DMS79 (cell line): ENCODE measurements at regions not wholly inside any gene's neighbourhood (a gene's known extent, or its start where the extent isn't known, plus 50 kb on each side); places are given as distances from the start of the nearest gene placed in this dataset.
A peak's percentile ranks its signal among the peaks of the same experiment; 100 is the strongest.

Experiments
- DNase-seq: peaks from one replicate; lab custom pipeline; 2025; lab: John Stamatoyannopoulos, UW

DNA sequence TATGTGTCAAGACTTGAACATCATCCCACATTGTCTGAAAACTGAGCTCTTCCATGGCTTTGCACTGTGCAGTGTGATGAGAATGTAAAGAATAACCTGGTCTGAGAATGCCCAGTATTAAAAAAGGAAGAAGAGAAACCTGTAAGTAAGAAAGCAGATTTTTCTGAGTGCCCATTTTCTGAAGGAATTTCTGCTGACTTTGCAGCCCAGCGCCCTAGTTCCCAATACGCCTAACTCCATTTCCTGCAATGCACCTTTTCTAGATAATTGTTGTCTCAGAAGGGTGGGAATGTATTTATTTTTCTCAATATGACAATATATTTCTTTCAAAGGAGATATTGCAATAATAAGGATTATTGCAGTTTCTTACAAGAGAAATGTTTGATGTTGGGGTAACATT is 231.5 kb downstream of the HAO1 start:
- DNase-seq: no peak

DNA sequence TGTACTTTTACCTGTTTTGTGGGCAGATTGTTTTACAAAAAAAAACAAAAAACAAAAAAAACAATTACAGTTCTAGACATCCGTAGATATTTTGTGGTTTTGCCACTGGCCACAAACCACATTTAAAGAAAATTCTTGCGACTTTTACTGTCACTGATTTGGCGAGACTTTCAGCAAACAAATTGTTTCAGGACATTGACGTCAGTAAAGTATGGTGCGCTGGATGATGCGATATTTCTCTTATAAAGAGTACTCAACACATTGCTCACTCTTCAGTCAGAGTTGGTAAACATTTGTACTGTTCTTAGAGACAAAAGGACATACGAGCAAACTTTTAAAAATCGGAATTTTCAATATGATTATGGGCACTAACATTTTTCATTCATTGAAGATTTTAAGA is 229.8 kb downstream of the HAO1 start:
- DNase-seq: no peak

DNA sequence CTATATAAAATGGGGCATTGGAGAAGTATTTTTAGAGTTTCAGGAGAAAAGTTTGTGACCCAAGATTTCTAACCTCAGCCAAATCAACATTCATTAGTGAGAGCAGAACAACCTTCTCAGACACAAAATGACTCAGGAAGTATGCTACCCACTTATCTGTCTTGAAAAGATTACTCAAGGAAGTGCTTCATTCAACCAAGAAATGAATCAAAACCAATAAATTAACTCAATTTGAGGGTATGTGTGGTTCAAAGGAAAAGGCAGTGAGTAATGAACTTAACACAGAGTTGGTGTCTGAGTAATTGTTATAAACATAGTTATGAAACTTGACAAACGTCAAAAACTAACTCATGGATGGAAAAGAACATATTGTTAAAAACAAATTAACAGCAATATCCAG is 227.6 kb downstream of the HAO1 start:
- DNase-seq: no peak

DNA sequence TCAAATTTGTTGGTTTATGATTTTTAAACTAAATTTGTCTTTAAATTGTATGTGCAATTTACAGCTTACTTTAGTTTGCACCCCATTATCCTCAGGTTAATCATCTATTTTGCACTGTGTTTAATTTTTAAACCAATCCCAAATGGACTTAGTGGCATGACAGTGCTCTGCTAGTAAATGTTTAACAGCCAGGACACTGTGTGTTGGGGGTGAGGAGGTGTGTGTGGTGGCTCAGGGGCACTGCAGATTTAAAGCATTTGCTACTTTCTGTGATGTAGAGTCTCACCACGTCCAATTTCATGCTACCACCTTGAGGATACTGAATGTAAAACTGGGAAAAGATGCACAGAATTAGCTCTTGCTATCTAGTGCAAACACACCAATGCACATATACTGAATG is 225.7 kb downstream of the HAO1 start:
- DNase-seq: no peak

DNA sequence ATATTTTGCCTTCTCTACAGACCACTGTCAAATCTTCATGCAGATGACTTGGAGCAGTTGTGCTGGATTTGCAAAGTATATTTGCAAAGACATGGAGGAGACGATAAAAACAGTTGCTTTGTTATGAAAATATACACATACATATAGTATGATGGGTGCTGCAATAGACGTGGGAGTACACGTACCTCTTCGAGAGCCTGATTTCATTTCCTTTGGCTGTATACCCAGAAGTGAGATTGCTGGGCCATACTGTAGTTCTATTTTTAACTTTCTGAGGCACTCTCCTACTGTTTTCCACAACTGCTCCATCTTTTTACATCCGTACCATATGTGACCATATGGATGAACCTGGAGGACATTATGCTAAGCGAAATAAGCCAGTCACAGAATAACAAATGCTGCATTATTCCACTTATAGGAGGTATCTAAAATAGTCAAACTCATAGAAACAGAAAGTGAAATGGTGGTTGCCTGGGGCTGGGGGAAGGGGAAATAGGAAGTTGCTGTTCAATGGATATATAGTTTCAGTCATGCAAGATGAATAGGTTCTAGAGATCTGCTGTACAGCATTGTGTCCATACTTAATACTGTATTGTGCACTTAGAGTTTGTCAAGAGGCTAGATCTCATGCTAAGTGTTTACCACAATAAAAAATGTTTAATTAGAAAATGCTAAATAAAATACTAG is 223.8 kb downstream of the HAO1 start:
- DNase-seq: no peak

DNA sequence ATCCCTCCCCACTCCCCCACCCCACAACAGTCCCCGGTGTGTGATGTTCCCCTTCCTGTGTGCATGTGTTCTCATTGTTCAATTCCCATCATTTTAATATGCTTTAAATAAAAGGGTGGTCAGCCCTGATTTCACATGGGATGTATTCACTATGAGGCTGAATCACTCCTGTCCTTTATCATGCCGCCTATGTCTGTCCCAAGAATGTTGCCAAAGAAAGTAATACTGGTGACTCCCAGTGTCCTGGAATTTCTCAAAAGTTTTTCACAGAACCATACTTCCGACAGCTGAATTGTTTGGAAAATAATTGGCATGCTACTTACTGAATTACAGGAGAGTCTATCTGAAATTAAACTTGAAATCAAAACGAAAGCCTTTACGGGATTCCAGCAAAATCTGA is 217.7 kb downstream of the HAO1 start:
- DNase-seq: no peak

DNA sequence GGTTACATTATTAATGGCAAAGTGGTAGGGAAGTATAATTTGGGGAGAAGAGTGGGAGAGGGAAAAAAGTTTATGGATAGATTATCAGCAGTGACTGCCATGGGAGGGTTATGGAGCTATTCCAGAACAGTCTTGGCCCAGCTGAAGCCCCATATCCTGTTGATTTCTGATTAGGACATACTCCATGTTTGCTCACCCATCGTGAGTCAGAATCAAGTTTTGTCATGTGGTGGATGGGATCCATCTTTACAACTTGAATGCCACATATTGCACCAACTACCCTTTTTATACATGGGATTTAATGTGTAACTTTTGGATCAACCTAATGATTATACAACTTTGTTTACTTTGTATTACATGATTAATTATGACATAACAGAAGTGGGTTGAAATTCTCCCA is 217.0 kb downstream of the HAO1 start:
- no peak for DNase-seq

DNA sequence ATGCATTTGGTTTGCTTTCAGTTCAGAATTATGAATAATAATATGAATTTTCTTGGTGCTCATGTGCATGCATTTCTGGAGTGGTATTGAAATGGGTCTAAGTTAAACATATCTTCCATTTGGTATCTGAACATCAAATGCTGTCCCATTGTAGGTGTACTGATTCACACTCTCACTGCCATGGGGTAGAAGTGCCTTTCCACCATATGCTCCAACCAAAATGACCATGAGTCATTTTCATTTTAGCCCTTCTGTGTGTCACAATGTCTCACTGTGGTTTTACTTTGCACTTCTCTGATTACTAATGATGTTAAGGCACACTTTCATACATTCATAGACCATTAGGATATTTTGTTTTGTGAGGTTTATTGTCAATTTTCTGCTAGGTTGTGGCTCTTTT is 211.9 kb downstream of the HAO1 start:
- DNase-seq: no peak

DNA sequence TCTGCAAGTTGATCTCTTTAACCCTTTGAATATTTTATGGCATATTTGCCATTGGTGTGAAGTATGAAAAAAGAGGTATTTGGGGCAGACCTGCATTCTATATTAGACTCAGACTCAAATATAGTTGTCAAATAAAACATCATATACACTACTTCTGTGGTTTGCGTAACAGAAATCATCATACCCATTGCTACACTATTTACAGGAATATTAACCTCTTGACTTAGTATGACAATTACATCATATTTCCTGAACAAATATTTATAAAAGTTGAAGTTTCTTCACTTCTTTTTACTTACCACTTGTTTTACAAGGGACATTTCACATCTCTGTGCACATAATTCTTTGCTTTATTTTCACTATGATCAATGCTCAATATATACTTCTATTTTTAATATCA is 206.0 kb downstream of the HAO1 start:
- DNase-seq: no peak

DNA sequence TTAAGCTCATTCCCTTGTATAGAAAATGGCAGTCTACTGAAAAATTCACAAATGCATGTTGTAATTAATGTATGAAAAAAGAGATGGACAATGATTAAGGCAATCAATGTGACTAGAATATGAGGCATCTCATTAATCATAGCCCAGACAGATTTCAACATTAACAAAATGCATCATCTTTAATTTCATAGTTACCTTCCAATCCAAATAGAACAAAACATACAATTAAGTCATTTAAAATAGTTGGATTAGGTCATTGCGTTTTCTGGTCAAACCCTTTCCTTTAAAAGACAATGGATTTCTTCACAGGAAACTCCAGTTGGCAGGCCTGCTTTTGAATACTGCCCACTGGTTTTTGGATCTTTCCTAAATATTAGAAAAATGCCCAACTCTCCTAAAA is 203.9 kb downstream of the HAO1 start:
- DNase-seq: no peak

DNA sequence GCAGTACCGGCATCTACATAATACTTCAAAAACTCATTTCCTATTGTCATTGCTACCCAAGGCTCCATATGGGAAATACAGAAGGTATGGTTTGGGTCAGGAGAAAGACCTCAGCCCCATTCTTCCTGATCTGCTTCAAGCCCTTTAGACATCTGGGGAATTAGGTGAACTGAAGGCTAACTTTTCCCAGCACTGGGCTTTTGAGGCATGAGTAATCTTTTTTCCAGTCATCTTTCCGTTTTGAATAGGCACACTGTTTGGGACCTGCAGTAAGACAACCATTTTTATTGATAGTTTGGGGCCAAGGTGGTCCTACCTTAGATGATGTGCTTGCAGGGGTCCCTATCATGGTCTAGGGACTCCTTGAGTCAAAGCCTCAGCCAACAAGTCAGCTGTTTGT is 198.4 kb downstream of the HAO1 start:
- no peak for DNase-seq

DNA sequence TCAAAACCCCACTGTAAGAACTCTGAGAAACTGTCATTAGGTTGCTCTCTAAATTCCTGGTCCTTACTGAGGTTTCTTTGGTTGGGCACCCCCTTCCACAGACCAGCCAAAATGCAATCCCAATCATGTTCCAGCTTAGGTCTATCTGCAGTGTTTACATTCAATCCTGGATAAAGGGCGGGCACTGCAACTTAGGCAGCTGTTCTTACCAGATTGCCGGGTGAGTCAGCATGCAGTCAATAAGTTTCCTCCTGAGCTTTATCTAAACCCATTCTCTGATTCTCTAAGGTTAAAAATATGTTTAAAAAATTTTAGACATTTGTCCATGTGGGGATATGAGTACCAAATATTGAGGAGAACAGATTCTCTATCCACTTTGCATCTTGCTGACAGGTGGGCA is 197.8 kb downstream of the HAO1 start:
- no peak for DNase-seq

DNA sequence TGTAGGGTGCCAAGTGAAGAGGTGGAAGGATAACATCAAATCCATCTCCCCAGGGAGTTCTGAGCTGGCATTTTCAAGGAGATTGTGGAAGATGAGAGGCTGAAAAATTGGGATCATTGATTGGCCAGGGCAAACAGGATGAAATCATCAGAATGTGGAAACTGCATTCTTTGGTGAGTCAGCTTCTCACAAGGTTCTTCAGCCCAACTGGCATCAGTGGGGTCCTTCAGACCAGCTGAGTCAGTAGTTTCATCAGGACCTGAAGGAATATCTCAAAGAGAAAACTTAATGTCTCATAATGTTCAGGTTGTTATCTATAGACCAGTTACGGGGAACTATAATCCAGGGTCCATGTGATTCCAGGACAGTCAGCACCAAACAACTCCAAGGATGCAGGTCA is 195.8 kb downstream of the HAO1 start:
- DNase-seq: no peak

DNA sequence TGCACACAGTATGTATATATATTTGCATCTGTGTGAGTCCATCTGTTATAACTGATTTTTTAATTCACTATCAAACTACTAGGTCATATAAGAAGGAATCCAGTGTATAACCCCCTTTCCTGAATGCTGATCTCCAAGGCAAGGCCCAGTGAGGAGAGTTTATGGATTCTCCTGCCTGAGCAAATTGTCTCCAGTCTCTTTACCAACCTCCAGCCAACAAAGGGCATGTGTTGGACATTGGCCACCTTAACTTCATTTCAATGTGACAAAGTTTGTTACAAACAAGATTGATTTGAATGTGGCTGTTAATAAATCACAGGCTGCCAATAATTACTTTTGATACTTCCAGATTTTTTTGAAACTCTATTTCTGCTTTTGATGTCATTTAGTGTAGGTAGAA is 191.6 kb downstream of the HAO1 start:
- no peak for DNase-seq

DNA sequence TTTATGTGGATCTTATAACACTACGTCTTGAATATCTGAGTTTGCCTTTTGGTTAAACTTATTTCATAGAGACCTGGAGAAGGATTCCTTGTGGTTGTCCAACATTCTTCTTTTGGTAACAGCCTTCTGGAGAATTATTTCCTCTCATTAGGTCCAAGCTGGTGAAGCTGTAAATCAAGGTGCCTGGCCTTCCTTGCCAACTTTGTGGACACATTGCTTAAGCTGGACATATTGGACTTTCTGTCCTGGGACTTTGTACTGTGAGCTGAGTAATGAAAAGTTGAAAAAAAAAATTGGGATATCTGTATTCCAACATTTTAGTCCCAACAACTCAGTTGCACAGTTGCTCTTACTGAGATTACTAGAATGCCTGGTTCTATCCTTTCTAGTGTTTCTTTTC is 186.2 kb downstream of the HAO1 start:
- no peak for DNase-seq

DNA sequence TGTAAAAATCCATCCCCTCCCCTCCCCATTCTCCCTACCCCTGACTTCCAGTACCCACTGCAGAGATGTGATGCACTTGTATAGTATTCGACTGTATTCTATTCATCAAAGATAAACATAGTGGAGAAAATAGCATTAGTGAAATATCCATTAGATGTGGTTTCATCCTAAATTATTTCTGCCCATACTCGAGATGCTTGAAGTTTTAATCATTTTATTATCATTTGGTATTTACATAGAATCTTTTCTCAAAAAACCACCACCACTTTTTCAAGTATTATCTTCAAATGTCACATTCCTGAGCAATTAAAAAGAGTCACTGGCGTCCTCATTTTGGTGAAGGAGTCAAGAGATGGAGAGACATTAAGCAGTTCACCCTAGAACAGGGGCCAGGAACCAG is 181.9 kb downstream of the HAO1 start:
- no peak for DNase-seq

DNA sequence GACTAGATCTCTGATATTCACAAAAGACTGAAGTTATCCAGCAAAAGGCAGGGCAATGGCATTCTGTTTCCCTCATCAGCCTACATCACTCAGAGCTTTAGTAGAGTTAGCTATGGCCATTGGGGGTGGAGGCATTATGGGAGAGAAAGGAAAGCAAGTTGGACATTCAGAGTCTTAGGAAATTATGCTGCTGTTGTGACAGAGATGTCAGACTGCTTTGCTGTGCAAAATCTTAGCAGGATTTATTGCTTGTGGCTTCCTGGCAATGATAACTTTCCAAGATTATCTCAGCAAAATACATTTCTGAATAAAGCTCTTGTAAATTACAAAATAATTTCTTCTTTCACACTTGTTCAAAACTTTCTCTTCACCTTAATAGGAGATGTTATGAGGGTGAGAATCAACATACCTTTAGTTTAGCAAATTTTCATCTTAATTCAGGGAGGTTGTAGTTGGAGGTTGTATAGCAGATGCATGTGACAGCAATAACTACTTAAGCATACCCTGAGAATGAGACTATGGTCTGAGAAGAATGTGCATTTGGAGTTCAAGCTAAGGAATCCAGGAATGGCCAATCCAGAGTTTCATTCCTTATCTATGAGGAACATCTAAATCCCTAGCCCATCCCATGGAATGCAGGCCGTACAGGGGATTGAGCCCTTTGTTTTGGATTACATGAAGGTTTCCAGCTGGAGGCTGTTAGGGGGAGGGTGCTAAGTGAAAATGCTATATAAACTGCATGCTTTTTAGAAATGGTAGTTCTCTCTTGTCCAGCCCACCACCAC is 179.8 kb downstream of the HAO1 start:
- no peak for DNase-seq

DNA sequence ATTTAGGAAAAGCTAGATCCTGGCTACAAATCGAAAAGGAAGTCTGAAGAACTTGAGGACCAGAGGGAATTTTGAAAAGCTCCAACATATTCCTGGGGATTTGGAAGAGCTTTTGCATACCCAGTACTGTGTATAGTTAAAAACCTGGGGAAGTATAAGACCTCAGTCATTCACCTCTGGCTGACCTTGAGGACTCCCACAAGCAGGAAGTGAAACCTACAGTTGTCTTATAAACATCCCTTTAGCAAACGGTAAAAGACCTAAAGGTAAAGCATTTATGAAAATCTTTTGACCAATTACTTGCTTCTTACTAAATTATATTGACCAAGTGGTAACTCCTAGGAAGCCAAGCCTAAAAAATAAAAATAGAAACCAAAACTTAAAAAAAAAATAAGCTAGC is 175.0 kb downstream of the HAO1 start:
- DNase-seq: no peak

DNA sequence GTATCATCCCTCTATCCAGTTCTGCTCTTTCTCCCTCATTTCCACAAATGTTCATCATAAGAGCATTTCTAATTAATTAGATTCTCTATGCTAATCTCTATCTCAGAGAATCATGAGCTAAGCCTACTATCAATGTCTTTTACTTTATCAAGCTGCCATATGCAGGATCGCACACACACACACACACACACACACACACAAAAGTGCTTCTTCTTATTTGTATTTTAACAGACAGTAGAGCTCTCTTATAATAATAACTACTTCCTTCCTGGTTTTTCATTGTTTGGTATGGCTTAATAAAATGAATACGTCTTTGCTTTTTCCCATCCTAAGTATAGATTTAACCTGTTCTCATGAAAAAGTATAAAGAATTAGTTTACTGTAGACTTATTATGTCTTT is 170.2 kb downstream of the HAO1 start:
- no peak for DNase-seq

DNA sequence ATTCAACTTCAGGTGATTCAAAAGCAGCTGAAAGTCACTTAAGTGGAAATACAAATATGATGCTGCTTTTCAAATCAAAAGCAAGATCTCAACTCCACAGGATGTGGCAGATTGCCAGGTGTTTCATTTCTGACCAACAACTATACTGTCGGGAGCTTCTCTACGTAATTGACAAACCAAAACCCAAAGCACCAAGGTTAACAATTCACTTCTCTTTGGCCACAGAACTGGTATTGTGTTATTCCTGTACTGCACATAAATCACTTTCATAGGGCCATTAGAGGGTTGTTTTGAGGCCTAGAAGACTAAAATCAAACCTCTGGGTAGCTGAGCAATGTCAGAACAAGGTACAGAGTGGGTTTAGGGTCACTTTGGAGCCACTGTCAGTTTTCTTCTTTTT is 169.7 kb downstream of the HAO1 start:
- DNase-seq: peak; percentile 87

DNA sequence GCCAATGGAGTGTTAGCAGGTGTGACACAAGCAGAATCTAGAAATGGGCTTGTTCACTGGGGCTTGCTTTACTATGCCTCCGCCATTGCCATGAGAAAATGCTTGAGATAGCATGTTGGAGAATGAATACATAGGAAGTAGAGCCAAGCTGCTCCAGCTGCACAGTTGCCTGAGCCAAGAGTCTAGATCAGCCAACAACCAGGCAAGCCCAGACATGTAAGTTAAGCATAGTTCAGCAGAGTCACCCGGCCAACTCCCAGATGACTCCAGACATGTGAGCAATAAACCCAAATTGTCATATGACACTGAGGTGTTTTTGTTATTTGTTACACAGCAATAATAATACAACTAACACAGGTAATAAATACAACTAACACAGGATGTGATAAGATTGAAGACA is 167.9 kb downstream of the HAO1 start:
- DNase-seq: peak; percentile 9

DNA sequence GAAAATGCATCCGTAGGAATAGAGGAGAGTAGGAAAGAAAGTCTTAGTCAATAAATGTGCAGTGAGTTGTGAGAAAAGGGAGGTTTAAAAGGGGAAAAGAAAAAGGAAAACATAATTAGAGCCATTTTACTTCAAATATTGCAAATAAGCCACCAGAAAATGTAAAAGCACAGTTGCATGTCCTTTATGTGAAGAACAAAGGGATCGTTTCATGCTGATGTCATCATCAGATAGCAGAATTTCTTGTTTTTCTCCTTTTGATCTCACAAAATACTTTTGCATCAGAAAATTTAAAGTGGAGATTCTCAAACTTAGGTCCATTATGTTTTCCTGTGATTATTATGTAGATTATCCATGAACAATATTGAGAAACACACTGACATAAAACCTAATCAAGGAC is 166.7 kb downstream of the HAO1 start:
- DNase-seq: no peak

DNA sequence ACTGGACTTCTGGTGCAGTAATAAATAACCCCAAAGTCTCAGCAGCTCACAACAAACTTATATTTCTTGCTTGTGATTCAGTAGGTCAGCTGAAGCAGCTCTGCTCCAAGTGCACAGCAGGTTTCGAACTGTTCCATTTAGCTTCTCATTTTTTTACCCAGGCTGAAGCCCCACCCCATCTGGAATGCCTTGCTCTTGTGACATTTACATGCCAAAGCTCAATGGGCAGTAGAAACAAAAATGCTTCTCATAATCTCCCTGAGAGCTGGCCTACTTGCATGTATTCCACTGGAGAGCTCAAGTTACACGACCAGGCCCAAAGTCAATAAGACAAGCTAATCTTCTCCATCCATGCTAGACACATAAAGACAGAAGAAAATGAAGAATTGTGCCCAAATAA is 165.2 kb downstream of the HAO1 start:
- no peak for DNase-seq

DNA sequence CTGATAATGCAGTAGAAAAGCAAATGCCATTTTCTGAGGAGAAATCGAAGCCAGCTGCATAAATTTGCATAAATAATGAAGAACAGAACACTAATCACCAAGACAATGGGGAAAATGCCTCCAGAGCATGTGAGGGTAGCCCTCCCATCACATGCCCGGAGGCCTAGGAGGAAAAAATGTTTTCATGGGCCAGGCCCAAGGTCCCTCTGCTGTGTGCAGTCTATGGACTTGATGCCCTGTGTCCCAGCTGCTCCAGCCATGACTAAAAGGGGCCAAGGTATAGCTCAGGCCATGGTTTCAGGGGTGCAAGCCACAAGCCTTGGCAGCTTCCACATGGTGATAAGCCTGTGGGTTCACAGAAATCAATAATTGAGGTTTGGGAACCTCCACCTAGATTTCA is 164.1 kb downstream of the HAO1 start:
- DNase-seq: no peak
